ENCODE measurements at regions not wholly inside any gene's neighbourhood (a gene's known extent, or its start where the extent isn't known, plus 50 kb on each side); places are given as distances from the start of the nearest gene placed in this dataset.

DNA sequence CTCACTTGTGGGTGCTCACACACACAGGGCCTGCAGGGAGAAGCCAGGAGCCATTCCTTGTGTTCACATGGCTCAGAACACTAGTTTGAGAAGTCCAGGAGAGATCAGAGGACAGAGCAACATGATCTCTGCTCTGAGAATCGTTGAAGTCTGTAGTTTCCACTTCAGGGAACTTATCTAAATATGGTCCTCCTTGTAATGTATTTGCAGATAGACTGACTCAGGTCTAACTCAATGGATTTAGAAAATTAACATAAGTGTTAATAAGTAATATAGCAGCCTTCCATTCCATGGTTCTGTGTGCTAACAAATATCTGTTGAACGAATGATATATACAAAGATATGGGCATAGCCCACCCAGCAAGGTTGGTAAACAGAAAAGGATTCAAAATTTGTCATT, 119.8 kb upstream of the STARD13 start:
- ChIA-PET POLR2A (no interaction called here), CTCF (interaction anchor here (0.6 kb wide), 1 partner anchor 336 kb away, joined by 3 read pairs; no protein-coding TSS in a partner anchor), RAD21 (ENCODE audit: unreplicated experiment) (no interaction called here), SMC1A (ENCODE audit: uncharacterized antibody, unreplicated experiment) (no interaction called here)
- Histone ChIP-seq H3K9ac (ENCODE audit: control insufficient read depth, insufficient read depth, low read length) (no peak overlapping the region), H3K4me1 (ENCODE audit: control insufficient read depth, insufficient read depth, low read length) (no peaks in the 10 kb centered on the region), H2AFZ (ENCODE audit: control insufficient read depth, low read depth, low read length) (no peak overlapping the region), H3K27me3 (replicated peaks in 1 of 2; ENCODE audit: control insufficient read depth in 2 of 2, insufficient read depth in 2 of 2, low read length in 1 of 2) (no peaks in the 10 kb centered on the region), H3K4me2 (ENCODE audit: control insufficient read depth, insufficient read depth) (no peak overlapping the region), H3K79me2 (ENCODE audit: control insufficient read depth, insufficient read depth, low read length) (no peaks in the 10 kb centered on the region), H3K36me3 (ENCODE audit: control insufficient read depth in 2 of 2, insufficient read depth in 2 of 2, low read length in 1 of 2) (no peaks in the 10 kb centered on the region), H3K9me3 (replicated peaks; ENCODE audit: control insufficient read depth, insufficient read depth, low read length) (no peaks in the 10 kb centered on the region), H3K4me3 (no peak overlapping the region), H3K27ac (ENCODE audit: control insufficient read depth, insufficient read depth) (no peak overlapping the region), H4K20me1 (ENCODE audit: control insufficient read depth, insufficient read depth) (no peaks in the 10 kb centered on the region)
- intact Hi-C loops (cut with micrococcal nuclease; ENCODE audit: unreplicated experiment) = no loop called here
- in situ Hi-C loops (cut with MboI) = no loop called here
- DNase-seq (ENCODE audit: low read depth, low spot score) = no peak
- TF ChIP-seq ZNF217 (IDR thresholded peaks at IDR 0.05) = no peak
- no peak for TF ChIP-seq EED (IDR thresholded peaks at IDR 0.05; ENCODE audit: low read depth)
- TF ChIP-seq HDAC6 (IDR thresholded peaks at IDR 0.05; ENCODE audit: unreplicated experiment) = no peak
- no peak for TF ChIP-seq TCF12 (IDR thresholded peaks at IDR 0.05; ENCODE audit: low read depth, low read length)
- no peak for TF ChIP-seq PKNOX1 (IDR thresholded peaks at IDR 0.05)
- TF ChIP-seq SIN3A (IDR thresholded peaks at IDR 0.05; ENCODE audit: low read depth, low read length) = no peak
- no peak for TF ChIP-seq CEBPB (IDR thresholded peaks at IDR 0.05; ENCODE audit: borderline replicate concordance in 1 of 2, low read depth in 2 of 2, low read length in 2 of 2)
- TF ChIP-seq TAF1 (IDR thresholded peaks at IDR 0.05; ENCODE audit: borderline replicate concordance, low read depth, low read length) = no peak
- no peak for TF ChIP-seq BACH1 (IDR thresholded peaks at IDR 0.05; ENCODE audit: borderline replicate concordance)
- TF ChIP-seq RELA (IDR thresholded peaks at IDR 0.05; ENCODE audit: borderline replicate concordance, partially characterized antibody) = no peak
- no peak for TF ChIP-seq PAX5 (IDR thresholded peaks at IDR 0.05; ENCODE audit: borderline replicate concordance, low read depth, low read length)
- TF ChIP-seq KDM1A (IDR thresholded peaks at IDR 0.05; ENCODE audit: borderline replicate concordance) = no peak
- no TSS peak for BruUV-seq (replicated peaks)
- WGBS (ENCODE audit: insufficient coverage, insufficient replicate concordance, low lambda C conversion rate, missing lambda C conversion rate) = 55% methylated on average over 2 of the region's 2 CpGs
- FAIRE-seq = no peak
- no peak for ATAC-seq

All from GM12878 (cell line).